ENCODE measurements at regions not wholly inside any gene's neighbourhood (a gene's known extent, or its start where the extent isn't known, plus 50 kb on each side); places are given as distances from the start of the nearest gene placed in this dataset.

GRCh38 chr21:39055167-39055767 is 128.0 kb downstream of the PSMG1 start:
- Histone ChIP-seq H3K27ac (peak overlapping the region in 2 of 4 donors; percentile 28 to 61), H3K4me1 (peaks cover 0 to 11% (median 1%) of the 10 kb centered on the region in 4 donors), H3K4me3 (no peak overlapping the region), H3K36me3 (no peaks in the 10 kb centered on the region), H3K27me3 (no peaks in the 10 kb centered on the region), H3K9me3 (no peaks in the 10 kb centered on the region)
- TF ChIP-seq POLR2AphosphoS5 (IDR thresholded peaks at IDR 0.05) (peak in 1 of 4 donors; percentile 52), EP300 (IDR thresholded peaks at IDR 0.05) (peak in 1 of 4 donors; percentile 22), CTCF (IDR thresholded peaks at IDR 0.05) (no peak)
- DNase-seq: no peak
- intact Hi-C loops (cut with DNase I): no loop called here
- WGBS, 2 donors: 71 to 76% methylated on average over 6 of the region's 6 CpGs

DNA sequence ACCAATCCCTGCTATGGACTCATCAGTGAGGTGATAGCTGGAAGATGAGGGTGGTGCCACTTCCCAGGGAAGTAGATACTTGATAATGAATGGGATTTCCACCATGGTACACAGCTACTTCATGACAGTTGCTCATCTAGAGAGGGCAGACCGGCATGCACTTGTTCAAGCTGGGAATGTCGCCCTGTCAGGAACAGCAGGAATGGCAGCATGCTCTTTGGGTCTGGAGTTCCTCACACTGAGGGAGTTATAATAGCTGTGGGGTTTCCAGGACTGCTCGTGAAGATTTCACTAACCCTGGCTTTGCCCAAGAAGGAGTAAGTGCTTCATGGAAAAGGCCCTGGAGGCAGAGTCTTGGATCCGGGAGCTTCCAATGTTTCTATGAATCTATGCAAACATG is 129.2 kb downstream of the PSMG1 start:
- intact Hi-C loops (cut with DNase I): no loop called here
- H3K27ac ChIP-seq: peak overlapping the region in 1 of 4 donors; percentile 61
- 90 to 92% methylated on average over 4 of the region's 4 CpGs for WGBS, 2 donors

GRCh38 chr21:39053126-39053525 is 130.1 kb downstream of the PSMG1 start:
- H3K27ac ChIP-seq: no peak overlapping the region
- no peaks in the 10 kb centered on the region for H3K36me3 ChIP-seq
- no peaks in the 10 kb centered on the region for H3K9me3 ChIP-seq
- peaks cover 0 to 11% (median 1%) of the 10 kb centered on the region in 4 donors for H3K4me1 ChIP-seq
- WGBS, 2 donors: 86 to 95% methylated on average over 11 of the region's 11 CpGs
- H3K27me3 ChIP-seq: no peaks in the 10 kb centered on the region
- no peak for DNase-seq
- no peak for TF ChIP-seq POLR2A (IDR thresholded peaks at IDR 0.05)
- no peak overlapping the region for H3K4me3 ChIP-seq
- intact Hi-C loops (cut with DNase I): no loop called here

More for the DNA sequence above, 129.2 kb downstream of the PSMG1 start:
- Histone ChIP-seq H3K9me3 (no peaks in the 10 kb centered on the region), H3K4me1 (peaks cover 0 to 11% (median 1%) of the 10 kb centered on the region in 4 donors), H3K36me3 (no peaks in the 10 kb centered on the region), H3K4me3 (no peak overlapping the region), H3K27me3 (no peaks in the 10 kb centered on the region)
- no peak for DNase-seq
- TF ChIP-seq POLR2A (IDR thresholded peaks at IDR 0.05) (no peak), CTCF (IDR thresholded peaks at IDR 0.05) (no peak), POLR2AphosphoS5 (IDR thresholded peaks at IDR 0.05) (no peak), EP300 (IDR thresholded peaks at IDR 0.05) (no peak)

DNA sequence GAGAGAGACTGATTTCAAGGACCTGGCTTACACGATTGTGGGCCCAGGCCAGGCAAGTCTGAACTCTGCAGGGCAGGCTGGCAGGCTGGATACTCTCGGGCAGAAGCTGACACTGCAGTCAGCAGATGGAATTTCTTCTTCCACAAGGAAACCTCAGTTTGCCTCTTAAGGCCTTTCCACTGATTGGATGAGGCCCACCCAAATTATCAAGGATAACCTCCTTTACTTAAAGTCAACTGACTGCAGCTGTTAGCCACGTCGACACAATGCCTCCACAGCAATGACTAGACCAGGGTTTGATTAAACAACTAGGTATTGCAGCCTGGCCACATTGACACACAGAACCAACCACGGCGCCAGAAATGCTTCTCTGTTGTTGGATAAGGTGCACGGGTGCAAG is 130.5 kb downstream of the PSMG1 start:
- H3K4me1 ChIP-seq: peaks cover 0 to 11% (median 1%) of the 10 kb centered on the region in 4 donors
- DNase-seq: no peak
- H3K36me3 ChIP-seq: no peaks in the 10 kb centered on the region
- intact Hi-C loops (cut with DNase I): no loop called here
- H3K4me3 ChIP-seq: no peak overlapping the region
- no peak for TF ChIP-seq POLR2A (IDR thresholded peaks at IDR 0.05)
- TF ChIP-seq POLR2AphosphoS5 (IDR thresholded peaks at IDR 0.05): no peak
- TF ChIP-seq CTCF (IDR thresholded peaks at IDR 0.05): no peak
- TF ChIP-seq EP300 (IDR thresholded peaks at IDR 0.05): no peak
- H3K27ac ChIP-seq: no peak overlapping the region
- no peaks in the 10 kb centered on the region for H3K9me3 ChIP-seq
- WGBS, 2 donors: 87 to 94% methylated on average over 7 of the region's 7 CpGs
- H3K27me3 ChIP-seq: no peaks in the 10 kb centered on the region

DNA sequence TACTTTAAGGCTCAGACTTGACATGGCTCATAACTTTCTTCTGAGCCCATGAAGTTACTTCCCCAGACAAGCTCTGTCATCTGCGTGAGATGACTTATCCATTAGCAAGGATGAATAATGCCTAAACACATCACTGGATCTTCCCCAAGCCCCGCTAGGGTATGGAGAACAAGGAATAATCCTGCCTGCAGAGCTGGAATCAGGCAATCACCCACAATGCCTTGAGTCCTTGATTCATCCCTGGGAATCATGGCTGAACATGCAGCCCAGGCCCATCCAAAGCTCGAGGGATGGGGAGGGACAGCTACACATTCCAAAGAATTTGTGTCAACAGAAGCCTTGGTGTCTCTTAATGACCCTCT is 131.7 kb downstream of the PSMG1 start:
- DNase-seq: no peak
- 82 to 88% methylated on average over 3 of the region's 3 CpGs for WGBS, 2 donors
- H3K4me3 ChIP-seq: no peak overlapping the region
- no peaks in the 10 kb centered on the region for H3K36me3 ChIP-seq
- H3K27ac ChIP-seq: no peak overlapping the region
- TF ChIP-seq EP300 (IDR thresholded peaks at IDR 0.05) (no peak), CTCF (IDR thresholded peaks at IDR 0.05) (no peak), POLR2A (IDR thresholded peaks at IDR 0.05) (no peak), POLR2AphosphoS5 (IDR thresholded peaks at IDR 0.05) (no peak)
- intact Hi-C loops (cut with DNase I): no loop called here
- peaks cover 0 to 11% (median 1%) of the 10 kb centered on the region in 4 donors for H3K4me1 ChIP-seq
- no peaks in the 10 kb centered on the region for H3K27me3 ChIP-seq
- H3K9me3 ChIP-seq: no peaks in the 10 kb centered on the region

Measured in sigmoid colon (tissue), 6 donors.